ENCODE measurements at regions not wholly inside any gene's neighbourhood (a gene's known extent, or its start where the extent isn't known, plus 50 kb on each side); places are given as distances from the start of the nearest gene placed in this dataset.

DNA sequence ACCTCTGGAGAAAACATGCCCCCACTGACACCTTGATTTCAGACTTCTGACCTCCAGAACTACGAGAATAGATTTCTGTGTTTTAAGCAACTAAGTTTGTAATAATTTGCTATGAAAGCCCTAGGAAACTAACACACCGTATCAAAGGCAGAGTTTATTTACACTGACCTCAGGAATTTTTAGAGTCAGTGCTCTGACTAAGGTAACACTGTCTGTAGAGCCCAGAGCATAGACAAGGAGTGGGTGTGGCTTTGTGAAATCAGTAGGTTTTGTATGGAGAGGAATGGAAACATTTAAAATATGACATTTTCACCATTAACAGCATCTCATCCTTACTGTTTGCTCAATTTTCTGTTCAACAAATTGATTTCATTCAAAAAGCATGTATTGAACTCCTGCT is 764.4 kb upstream of the PCDH10 start (continued):
- no peak for TF ChIP-seq MLLT10 (CRISPR knock-in tag; IDR thresholded peaks at IDR 0.05)
- no peak for TF ChIP-seq STAT6 (CRISPR knock-in tag; IDR thresholded peaks at IDR 0.05; ENCODE audit: borderline replicate concordance)
- no peak for TF ChIP-seq ZNF557 (CRISPR knock-in tag; IDR thresholded peaks at IDR 0.05)
- no peak for TF ChIP-seq NR2C2 (CRISPR knock-in tag; IDR thresholded peaks at IDR 0.05; ENCODE audit: borderline replicate concordance)
- TF ChIP-seq DBP (CRISPR knock-in tag; IDR thresholded peaks at IDR 0.05; ENCODE audit: not compliant biosample characterization): no peak
- no peak for TF ChIP-seq ZNF263 (CRISPR knock-in tag; IDR thresholded peaks at IDR 0.05)
- TF ChIP-seq, protein P1, sequence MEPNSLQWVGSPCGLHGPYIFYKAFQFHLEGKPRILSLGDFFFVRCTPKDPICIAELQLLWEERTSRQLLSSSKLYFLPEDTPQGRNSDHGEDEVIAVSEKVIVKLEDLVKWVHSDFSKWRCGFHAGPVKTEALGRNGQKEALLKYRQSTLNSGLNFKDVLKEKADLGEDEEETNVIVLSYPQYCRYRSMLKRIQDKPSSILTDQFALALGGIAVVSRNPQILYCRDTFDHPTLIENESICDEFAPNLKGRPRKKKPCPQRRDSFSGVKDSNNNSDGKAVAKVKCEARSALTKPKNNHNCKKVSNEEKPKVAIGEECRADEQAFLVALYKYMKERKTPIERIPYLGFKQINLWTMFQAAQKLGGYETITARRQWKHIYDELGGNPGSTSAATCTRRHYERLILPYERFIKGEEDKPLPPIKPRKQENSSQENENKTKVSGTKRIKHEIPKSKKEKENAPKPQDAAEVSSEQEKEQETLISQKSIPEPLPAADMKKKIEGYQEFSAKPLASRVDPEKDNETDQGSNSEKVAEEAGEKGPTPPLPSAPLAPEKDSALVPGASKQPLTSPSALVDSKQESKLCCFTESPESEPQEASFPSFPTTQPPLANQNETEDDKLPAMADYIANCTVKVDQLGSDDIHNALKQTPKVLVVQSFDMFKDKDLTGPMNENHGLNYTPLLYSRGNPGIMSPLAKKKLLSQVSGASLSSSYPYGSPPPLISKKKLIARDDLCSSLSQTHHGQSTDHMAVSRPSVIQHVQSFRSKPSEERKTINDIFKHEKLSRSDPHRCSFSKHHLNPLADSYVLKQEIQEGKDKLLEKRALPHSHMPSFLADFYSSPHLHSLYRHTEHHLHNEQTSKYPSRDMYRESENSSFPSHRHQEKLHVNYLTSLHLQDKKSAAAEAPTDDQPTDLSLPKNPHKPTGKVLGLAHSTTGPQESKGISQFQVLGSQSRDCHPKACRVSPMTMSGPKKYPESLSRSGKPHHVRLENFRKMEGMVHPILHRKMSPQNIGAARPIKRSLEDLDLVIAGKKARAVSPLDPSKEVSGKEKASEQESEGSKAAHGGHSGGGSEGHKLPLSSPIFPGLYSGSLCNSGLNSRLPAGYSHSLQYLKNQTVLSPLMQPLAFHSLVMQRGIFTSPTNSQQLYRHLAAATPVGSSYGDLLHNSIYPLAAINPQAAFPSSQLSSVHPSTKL (CRISPR knock-in tag; IDR thresholded peaks at IDR 0.05): no peak
- no peak for TF ChIP-seq PHF20 (CRISPR knock-in tag; IDR thresholded peaks at IDR 0.05)
- no peak for TF ChIP-seq ZNF460 (CRISPR knock-in tag; IDR thresholded peaks at IDR 0.05; ENCODE audit: borderline replicate concordance)
- TF ChIP-seq NCOA2 (CRISPR knock-in tag; IDR thresholded peaks at IDR 0.05): no peak
- no peak for TF ChIP-seq ZNF33A (CRISPR knock-in tag; IDR thresholded peaks at IDR 0.05; ENCODE audit: borderline replicate concordance)
- TF ChIP-seq TARDBP (CRISPR knock-in tag; IDR thresholded peaks at IDR 0.05): no peak

Measured in HepG2 (cell line).